GM21360 (cell line): ENCODE measurements at regions not wholly inside any gene's neighbourhood (a gene's known extent, or its start where the extent isn't known, plus 50 kb on each side); places are given as distances from the start of the nearest gene placed in this dataset.
"Not testable (repeated sequence)": the region's sequence is repeated elsewhere in the genome, so short reads cannot be mapped to it uniquely, and the experiment has no call there.

ENCODE experiments used
- ATAC-seq: cut with Tn5 transposase; IDR thresholded peaks from one replicate; pipeline ENCODE4 v1.9.1; 2021; ENCODE audit warnings: mild to moderate bottlenecking, moderate library complexity; ENCODE audit not compliant: unreplicated experiment

DNA sequence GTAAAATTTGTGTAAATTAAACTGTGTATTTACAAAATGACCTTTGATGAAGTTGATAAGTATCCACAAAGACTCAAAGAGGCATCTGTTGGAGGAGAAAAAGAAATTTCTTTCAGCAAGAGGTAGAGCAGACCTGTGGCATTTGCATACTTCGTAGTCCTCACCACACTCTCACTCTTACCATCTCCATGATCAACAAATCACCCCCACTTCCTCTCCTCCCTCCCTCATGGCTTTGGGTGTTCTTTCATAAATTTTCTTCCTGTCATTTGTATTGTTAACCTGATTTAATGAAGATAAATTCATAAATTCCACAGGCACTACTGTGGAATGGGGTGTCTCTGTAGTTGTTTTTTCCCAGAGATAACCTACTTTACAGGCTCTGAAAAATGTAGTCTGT lies 366.5 kb downstream of the ZNF674 start:
- no peak for ATAC-seq

DNA sequence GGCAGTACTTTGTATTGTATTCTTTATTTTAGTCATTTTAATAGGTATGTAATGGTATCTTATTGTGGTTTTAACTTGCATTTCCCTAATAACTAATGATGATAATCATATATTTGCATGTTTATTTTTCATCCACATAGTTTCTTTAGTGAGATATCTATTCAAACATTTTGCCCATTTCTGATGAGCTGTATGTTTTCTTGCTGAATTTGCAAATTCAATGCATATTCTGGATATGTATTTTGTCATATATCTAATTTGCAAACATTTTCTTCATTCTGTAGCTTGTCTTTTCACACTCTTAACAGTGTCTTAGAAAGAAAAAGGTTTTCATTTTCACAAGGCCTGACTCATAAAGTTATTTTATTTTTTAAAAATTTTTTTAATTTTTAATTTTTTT lies 372.1 kb downstream of the ZNF674 start:
- no peak for ATAC-seq

DNA sequence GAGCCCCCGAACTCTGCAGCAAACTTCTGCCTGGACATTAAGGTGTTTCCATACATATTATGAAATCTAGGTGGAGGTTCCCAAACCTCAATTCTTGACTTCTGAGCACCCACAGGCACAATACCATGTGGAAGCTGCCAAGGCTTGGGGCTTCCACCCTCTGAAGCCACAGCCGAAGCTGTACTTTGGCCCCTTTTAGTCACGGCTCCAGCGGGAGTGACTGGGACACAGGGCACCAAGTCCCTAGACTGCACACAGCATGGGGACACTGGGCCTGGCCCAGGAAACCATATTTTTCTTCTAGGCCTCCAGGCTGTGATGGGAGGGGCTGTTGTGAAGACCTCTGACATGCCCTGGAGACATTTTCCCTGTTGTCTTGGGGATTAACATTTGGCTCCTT lies 373.8 kb downstream of the ZNF674 start:
- ATAC-seq, result not testable (repeated sequence)

DNA sequence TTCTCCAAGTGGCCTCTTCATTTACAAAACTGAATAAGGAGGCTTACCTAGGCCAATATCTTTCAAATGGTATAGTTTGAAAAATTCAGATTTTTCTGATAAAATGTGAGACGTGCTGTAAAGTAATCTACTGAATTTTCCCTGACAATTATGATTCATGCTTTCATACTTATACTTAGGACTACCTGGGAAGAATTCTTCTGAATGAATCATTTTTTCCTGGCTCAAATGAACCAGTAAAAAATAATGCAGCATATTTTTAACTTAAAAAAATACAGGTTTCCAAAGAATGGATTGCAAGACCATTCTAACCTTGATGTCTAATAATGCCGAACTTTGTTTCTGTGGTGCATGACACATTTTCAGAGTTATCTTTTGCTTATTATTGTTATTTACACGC lies 375.4 kb downstream of the ZNF674 start:
- no peak for ATAC-seq

GRCh38 chrX:46168254-46168653 lies 377.0 kb downstream of the ZNF674 start:
- no peak for ATAC-seq

DNA sequence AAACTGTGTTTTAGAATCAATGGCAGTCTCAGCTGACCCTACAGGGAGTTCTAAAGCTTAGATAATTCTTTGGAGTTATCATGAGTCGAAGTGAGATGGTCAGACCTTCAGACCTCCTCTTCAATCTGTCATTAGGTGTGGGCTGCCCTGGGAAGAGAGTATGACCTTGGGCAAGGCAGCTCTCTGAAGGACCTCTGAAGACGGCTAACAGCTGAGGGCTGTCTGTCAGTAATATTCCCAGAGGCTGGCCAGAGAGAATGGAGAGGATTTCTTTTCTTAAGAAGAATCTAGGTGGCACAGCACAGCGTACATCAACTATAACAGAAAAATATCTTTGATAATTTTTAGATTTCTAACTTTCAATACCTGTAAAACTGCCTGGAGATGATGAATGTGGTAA lies 379.4 kb downstream of the ZNF674 start:
- ATAC-seq, result no peak

DNA sequence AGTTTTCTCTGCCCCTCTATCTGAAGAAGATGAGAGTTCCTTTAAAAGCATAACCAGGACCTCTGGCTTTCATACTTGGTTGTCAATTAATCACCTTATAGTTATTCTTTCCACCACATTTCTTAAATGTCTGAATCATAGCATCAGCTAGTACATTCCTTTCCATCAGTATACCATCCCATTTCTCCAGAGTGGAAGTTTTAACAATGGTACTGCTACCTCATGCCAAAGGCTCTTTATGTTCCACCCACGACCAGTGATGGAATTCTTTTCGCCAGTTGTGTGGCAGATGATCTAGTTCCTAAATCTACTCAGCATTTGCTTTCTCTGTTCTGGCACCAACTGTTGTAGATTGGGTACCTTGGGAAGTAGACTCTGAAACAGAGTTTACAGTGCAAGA lies 379.8 kb downstream of the ZNF674 start:
- no peak for ATAC-seq

DNA sequence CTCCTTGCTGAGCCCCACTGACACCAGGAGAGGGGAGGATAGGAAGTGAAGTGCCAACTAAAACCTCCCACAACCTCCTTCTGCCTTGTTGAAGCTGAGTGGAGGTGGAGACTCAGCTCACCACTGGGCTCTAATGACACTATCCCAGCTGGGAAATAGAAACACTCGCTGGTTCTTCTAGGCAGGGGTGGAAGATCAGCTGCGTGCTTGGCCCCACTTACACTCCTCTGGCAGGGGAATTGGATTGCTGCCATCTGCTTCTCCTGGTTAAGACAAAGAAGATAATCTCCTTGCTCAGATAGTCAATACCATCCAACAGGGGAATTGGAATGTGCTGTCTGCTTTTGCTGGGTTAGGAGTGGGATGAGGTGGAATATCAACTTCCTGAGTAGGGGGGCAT lies 392.5 kb downstream of the ZNF674 start:
- no peak for ATAC-seq

- not testable (repeated sequence) for ATAC-seq
Measured at GRCh38 chrX:46151332-46151731, 393.9 kb downstream of the ZNF674 start.

DNA sequence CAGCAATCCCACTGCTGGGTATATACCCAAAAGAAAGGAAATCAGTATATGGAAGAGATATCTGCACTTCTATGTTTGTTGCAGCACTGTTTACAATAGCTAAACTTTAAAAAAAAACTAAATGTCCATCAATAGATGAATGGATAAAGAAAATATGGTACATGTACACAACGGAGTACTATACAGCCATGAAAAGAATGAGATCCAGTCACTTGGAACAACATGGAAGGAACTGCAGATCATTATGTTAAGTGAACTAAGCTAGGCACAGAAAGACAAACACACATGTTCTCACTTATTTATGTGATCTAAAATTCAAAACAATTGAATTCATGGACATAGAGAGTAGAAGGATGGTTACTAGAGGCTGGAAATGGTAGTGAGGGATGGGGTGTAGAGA lies 400.7 kb downstream of the ZNF674 start:
- no peak for ATAC-seq

DNA sequence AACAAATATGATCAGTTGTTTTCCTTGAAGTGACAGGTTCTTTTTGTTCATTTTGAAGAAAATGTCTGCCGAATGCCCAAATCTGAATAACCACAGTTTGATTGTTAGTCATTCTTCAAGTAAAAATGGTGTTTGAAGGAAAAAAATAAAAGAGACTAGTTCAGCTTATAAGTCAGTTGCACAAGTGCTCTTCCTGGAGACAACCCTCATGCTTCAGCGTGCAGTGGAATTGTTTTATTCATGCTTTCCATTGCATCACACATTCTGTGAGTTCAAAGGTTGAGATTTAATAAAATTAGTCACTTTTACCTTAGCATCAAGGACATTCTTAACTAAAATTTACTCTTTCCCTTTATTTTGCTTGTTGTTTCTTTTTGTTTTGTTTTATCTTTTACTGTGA lies 404.9 kb downstream of the ZNF674 start:
- ATAC-seq, result no peak

GRCh38 chrX:46130247-46130646 lies 415.0 kb downstream of the ZNF674 start:
- no peak for ATAC-seq

DNA sequence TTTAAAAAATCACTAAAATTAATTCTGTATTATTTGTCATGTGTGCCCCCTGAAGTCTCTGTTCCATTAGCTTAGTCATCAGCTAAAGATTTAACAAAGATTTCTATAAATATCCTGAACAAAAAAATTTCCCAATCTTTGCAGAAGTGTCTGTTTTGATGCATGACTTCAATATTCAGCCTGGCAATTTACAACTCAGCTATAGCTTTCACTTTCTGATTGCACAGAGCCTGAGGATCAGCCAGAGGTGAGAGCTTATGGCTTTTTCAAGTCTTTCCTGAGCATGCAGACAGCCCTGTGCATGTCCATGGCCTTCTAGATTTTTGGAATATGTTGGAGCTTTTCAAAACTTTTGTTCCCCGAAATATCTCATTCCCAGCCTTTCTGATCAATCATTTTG lies 420.1 kb downstream of the ZNF674 start:
- ATAC-seq, result no peak

- ATAC-seq, result no peak
Measured at GRCh38 chrX:46117234-46117633, 428.0 kb downstream of the ZNF674 start.

DNA sequence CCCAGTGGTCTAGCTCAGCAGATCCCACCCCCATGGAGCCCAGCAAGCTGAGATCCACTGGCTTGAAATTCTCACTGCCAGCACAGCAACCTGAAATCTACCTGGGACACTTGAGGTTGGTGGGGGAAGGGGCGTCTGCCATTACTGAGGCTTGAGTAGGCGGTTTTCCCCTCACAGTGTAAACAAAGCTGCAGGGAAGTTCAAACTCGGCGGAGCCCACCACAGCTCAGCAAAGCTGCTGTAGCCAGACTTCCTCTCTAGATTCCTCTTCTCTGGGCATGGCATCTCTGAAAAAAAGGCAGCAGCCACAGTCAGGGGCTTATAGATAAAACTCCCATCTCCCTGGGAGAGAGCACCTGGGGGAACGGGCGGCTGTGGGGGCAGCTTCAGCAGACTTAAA lies 457.9 kb downstream of the ZNF674 start:
- ATAC-seq, result not testable (repeated sequence)

DNA sequence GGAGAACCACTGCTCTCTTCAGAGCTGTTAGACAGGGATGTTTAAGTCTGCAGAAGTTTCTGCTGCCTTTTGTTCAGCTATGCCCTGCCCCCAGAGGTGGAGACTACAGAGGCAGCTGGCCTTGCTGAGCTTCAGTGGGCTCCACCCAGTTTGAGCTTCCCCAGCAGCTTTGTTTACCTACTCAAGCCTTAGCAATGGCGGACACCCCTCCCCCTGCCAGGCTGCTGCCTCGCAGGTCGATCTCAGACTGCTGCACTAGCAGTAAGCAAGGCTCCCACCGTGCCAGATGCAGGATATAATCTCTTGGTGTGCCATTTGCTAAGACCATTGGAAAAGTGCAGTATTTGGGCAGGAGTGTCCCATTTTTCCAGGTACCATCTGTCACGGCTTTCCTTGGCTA lies 465.1 kb downstream of the ZNF674 start:
- ATAC-seq, result not testable (repeated sequence)

GRCh38 chrX:46072791-46073190 lies 472.4 kb downstream of the ZNF674 start:
- ATAC-seq, result no peak

DNA sequence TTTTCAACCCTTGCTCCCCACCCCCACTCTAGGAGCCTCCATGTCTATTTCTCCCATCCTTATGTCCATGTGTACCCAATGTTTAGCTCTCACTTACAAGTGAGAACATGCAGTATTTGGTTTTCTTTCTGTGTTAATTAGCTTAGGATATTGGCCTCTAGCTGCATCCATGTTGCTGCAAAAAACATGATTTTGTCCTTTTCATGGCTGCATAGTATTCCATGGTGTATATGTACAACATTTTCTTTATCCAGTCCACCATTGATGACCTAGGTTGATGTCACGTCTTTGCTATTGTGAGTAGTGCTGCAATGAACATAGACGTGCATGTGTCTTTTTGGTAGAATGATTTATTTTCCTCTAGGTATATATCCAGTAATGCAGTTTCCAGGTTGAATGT lies 472.8 kb downstream of the ZNF674 start:
- ATAC-seq, result no peak

DNA sequence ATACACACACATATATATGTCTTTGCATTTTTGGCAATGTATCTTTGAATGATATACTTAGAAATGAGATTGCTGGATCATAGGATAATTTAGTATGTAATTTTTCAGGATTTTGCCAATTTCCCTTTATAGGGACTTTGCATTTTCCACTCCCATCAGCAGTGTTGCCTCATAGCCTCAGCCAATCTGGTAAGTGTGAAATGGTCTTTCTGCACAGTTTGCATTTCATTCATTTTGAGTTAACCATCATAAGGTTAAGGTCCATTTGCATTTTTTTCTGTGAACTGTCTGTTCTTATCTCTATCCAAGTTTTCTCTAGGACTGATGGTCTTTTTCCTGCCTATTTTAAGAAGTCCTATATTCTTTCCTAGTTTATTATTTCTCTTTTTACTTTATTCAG lies 474.8 kb downstream of the ZNF674 start:
- ATAC-seq, result no peak

- ATAC-seq, result no peak
Measured at GRCh38 chrX:46059316-46059715, 485.9 kb downstream of the ZNF674 start.

- ATAC-seq, result no peak
Measured at GRCh38 chrX:46044486-46044885, 500.7 kb downstream of the ZNF674 start.

- no peak for ATAC-seq
Measured at GRCh38 chrX:46040001-46040400, 505.2 kb downstream of the ZNF674 start.

- no peak for ATAC-seq
Measured at GRCh38 chrX:46039526-46039925, 505.7 kb downstream of the ZNF674 start.

DNA sequence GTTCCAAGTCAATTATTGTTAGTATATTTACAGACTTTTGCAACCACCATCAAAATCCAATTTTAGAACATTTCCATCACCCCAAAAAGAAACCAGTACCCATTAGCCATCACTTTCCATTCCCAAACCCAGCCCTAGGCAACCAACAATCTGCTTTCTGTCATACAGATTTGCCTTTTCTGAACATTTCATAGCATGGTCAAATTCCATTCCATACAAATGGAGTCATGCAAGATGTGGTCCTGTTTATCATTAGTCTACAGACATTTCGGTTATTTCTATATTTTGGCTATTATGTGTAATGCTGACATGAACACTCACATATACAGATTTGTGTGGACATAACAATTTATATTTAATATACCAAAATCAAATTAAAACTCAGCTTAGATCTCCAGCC lies 508.7 kb downstream of the ZNF674 start:
- no peak for ATAC-seq
